K562 (cell line): ENCODE measurements at regions not wholly inside any gene's neighbourhood (a gene's known extent, or its start where the extent isn't known, plus 50 kb on each side); places are given as distances from the start of the nearest gene placed in this dataset.
A peak's percentile ranks its signal among the peaks of the same experiment; 100 is the strongest.

Experiments used
- ARID4B ChIP-seq: sonication (generic); formaldehyde crosslinking; IDR thresholded peaks from 2 replicates; pipeline ENCODE4 v1.8.0; 2022; ENCODE audit warnings: mild to moderate bottlenecking, missing genetic modification reagents
- CSDE1 ChIP-seq, 2 experiments: fragments of 450-650 bp; IDR thresholded peaks; 2 replicates each; pipeline ENCODE4 v1.6.1; 2016; ENCODE audit warnings: mild to moderate bottlenecking in 1 of 2
- E2F6 ChIP-seq, 2 experiments: IDR thresholded peaks; 2 replicates each; pipeline ENCODE4 v1.6.1; 2011; ENCODE audit warnings: borderline replicate concordance in 1 of 2, control low read depth in 1 of 2, low read depth in 1 of 2, low read length in 1 of 2, mild to moderate bottlenecking in 1 of 2, mixed read lengths in 1 of 2, moderate library complexity in 1 of 2; ENCODE audit not compliant: insufficient read depth in 1 of 2, insufficient read length in 1 of 2, poor library complexity in 1 of 2, severe bottlenecking in 1 of 2; ENCODE audit errors: extremely low read depth in 1 of 2
- IFI16 ChIP-seq: fragments of 250-450 bp; sonication (Bioruptor Pico); IDR thresholded peaks from 2 replicates; pipeline ENCODE4 v2.1.2; 2022; ENCODE audit warnings: mild to moderate bottlenecking, inconsistent platforms
- IRF2 ChIP-seq: sonication (generic); formaldehyde crosslinking; IDR thresholded peaks from 2 replicates; pipeline ENCODE4 v1.8.1; 2022; ENCODE audit warnings: mild to moderate bottlenecking, missing genetic modification reagents
- KDM1A ChIP-seq, 2 experiments: fragments of 450-650 bp; IDR thresholded peaks; 2 replicates each; pipeline ENCODE4 v1.6.1; 2016; ENCODE audit warnings: mild to moderate bottlenecking in 2 of 2
- L3MBTL2 ChIP-seq: fragments of 450-650 bp; IDR thresholded peaks from 2 replicates; pipeline ENCODE4 v1.6.1; 2016; ENCODE audit warnings: mild to moderate bottlenecking, moderate library complexity
- RBFOX2 ChIP-seq: fragments of 200-400 bp; formaldehyde crosslinking; IDR thresholded peaks from 2 replicates; pipeline ENCODE4 v1.6.1; 2017; ENCODE audit warnings: low read depth, mild to moderate bottlenecking, low read length, moderate library complexity
- SMAD2 ChIP-seq: fragments of 150-350 bp; IDR thresholded peaks from 2 replicates; pipeline ENCODE4 v1.6.1; 2014; ENCODE audit warnings: low read depth, mild to moderate bottlenecking, low read length
- SRSF9 ChIP-seq: fragments of 200-400 bp; formaldehyde crosslinking; IDR thresholded peaks from 2 replicates; pipeline ENCODE4 v1.6.1; 2017; ENCODE audit warnings: low read depth, low read length, borderline replicate concordance
- WHSC1 ChIP-seq: IDR thresholded peaks from one replicate; pipeline ENCODE4 v1.6.1; 2012; ENCODE audit warnings: low read length, control low read depth, inconsistent platforms
- ZBTB12 ChIP-seq: fragments of 250-450 bp; sonication (Bioruptor Pico); IDR thresholded peaks from 2 replicates; pipeline ENCODE4 v1.4.0; 2020
- ZC3H11A ChIP-seq: IDR thresholded peaks from 2 replicates; pipeline ENCODE4 v1.6.1; 2012; ENCODE audit warnings: low read depth, low read length, improper control_type of control experiment
- ZC3H4 ChIP-seq: sonication (generic); formaldehyde crosslinking; IDR thresholded peaks from 2 replicates; pipeline ENCODE4 v1.9.0; 2021; ENCODE audit warnings: missing genetic modification reagents, borderline replicate concordance
- ZKSCAN3 ChIP-seq: fragments of 250-450 bp; sonication (Bioruptor Pico); IDR thresholded peaks from 2 replicates; pipeline ENCODE4 v1.4.0; 2020
- ZNF277 ChIP-seq: fragments of 250-450 bp; sonication (Bioruptor Pico); IDR thresholded peaks from 2 replicates; pipeline ENCODE4 v1.8.0; 2022; ENCODE audit warnings: inconsistent platforms, mild to moderate bottlenecking, moderate library complexity, borderline replicate concordance
- ZNF445 ChIP-seq: fragments of 250-450 bp; sonication (Bioruptor Pico); IDR thresholded peaks from 2 replicates; pipeline ENCODE4 v1.4.0; 2020; ENCODE audit warnings: low read depth, mild to moderate bottlenecking, moderate library complexity
- ZNF655 ChIP-seq: fragments of 250-450 bp; sonication (Bioruptor Pico); IDR thresholded peaks from 2 replicates; pipeline ENCODE4 v1.5.0; 2021
- ZNF707 ChIP-seq: fragments of 250-450 bp; sonication (Bioruptor Pico); conservative IDR thresholded peaks from 2 replicates; pipeline ENCODE4 v1.8.0; 2022; ENCODE audit warnings: inconsistent platforms, mild to moderate bottlenecking, moderate library complexity

GRCh38 chr3:193788189-193788991, 195.4 kb downstream of the OPA1 start (continued):
- TF ChIP-seq ZNF277 (CRISPR knock-in tag), result no peak
- no peak for TF ChIP-seq WHSC1
- TF ChIP-seq CSDE1 (IDR thresholded peaks at IDR 0.05), result no peak
- TF ChIP-seq L3MBTL2, result peak; percentile 63; the same call in 1 of the 2 replicates
- peak in 1 of 2 experiments; percentile 45 for TF ChIP-seq E2F6 (IDR thresholded peaks at IDR 0.05; ENCODE audit: borderline replicate concordance in 1 of 2, extremely low read depth in 1 of 2, insufficient read depth in 1 of 2, insufficient read length in 1 of 2, low read depth in 1 of 2, low read length in 1 of 2, poor library complexity in 1 of 2, severe bottlenecking in 1 of 2)
- TF ChIP-seq RBFOX2, result no peak
- no peak for TF ChIP-seq SRSF9
- TF ChIP-seq ZNF655 (CRISPR knock-in tag), result no peak
- TF ChIP-seq ZBTB12 (CRISPR knock-in tag), result 0 out of 2 replicates have a peak, but pooled peaks have one; percentile 15
- no peak for TF ChIP-seq ZNF445
- no peak for TF ChIP-seq IFI16 (CRISPR knock-in tag)
- TF ChIP-seq ARID4B (CRISPR knock-in tag), result no peak
- no peak for TF ChIP-seq SMAD2
- no peak for TF ChIP-seq IRF2
- TF ChIP-seq ZC3H11A, result no peak
- no peak for TF ChIP-seq ZKSCAN3 (CRISPR knock-in tag)
- no peak for TF ChIP-seq ZC3H4 (CRISPR knock-in tag)
- TF ChIP-seq ZNF707 (CRISPR knock-in tag), result no peak
- TF ChIP-seq KDM1A (IDR thresholded peaks at IDR 0.05), result no peak
